GM21717 (cell line): ENCODE measurements at regions not wholly inside any gene's neighbourhood (a gene's known extent, or its start where the extent isn't known, plus 50 kb on each side); places are given as distances from the start of the nearest gene placed in this dataset.

Experiments used
- ATAC-seq: cut with Tn5 transposase; IDR thresholded peaks from one replicate; pipeline ENCODE4 v1.9.1; 2021; ENCODE audit warnings: mild to moderate bottlenecking, moderate library complexity; ENCODE audit not compliant: unreplicated experiment

- no peak for ATAC-seq
Measured at GRCh38 chr2:45180779-45181178, 171.5 kb upstream of the SIX2 start.

DNA sequence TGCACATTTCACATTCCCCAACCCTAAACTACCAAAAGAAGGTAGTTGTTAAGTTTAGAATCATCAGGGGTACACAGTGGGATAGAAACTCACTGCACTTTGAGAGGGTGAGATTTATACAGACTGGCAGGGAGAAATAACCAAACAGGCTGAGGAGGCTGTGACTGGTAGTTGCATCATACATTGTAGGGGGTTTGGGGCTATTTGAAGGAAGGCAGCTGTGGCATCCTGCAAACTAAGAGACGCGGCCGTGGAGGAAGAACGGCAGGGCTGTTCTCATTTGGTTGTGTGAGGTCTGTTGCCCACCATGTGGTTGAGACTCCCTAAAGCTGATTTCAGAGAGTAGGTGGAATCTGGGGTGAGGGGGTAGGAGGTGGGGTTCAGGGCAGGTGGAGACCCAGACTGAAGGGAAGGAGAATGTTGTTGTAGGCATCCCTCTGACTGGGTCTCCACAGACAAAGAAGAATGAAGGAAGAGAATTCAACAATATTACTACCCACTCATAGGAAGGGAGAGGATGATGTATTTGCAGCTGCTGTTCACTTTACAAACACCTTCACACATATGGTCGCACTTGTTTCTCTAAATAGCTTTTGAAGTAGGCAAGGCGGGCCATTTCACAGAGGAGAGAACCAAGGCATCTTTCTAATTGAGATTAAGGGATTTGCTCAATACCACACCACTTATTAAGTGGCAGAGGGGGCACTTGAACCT lies 170.9 kb upstream of the SIX2 start:
- ATAC-seq = no peak

DNA sequence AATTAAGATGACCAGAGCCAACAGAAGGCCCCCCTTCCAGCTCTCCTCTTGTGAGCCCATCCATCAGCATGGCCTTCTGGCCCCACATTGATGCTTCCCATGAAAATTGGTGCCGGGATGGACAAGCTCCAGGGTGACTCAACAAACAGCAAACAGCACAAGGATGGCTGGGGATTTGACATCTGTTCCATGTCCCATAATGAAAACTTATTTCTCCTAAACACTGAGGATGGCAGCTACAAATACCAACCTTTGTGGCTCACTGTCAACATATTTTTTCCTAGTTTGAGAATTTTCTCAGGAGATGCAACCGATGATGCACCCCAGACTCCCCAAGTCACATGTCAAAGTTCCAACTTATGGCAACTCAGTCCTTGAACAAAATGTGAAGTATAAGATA lies 169.6 kb upstream of the SIX2 start:
- no peak for ATAC-seq

DNA sequence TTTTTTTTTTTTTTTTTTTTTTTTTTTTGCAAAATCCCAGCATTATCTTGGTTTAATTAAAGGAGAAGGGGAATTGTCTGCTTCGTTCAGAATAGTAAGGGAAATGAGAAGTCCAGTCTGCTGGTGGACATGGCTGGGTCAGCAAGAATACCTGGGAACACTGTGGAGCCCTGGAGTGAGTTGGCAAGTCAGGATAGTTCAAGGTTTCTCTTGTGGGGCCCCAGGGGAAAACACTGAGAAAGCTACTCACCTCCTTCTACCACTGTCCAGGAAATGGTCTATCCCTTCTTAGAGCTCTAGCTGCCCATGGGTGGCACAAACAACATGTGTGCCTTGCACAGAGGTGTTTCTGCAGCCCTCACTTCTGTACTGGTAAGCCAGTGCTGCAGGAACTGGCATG lies 169.1 kb upstream of the SIX2 start:
- ATAC-seq = no peak

GRCh38 chr2:45177870-45178269 lies 168.6 kb upstream of the SIX2 start:
- ATAC-seq = no peak

DNA sequence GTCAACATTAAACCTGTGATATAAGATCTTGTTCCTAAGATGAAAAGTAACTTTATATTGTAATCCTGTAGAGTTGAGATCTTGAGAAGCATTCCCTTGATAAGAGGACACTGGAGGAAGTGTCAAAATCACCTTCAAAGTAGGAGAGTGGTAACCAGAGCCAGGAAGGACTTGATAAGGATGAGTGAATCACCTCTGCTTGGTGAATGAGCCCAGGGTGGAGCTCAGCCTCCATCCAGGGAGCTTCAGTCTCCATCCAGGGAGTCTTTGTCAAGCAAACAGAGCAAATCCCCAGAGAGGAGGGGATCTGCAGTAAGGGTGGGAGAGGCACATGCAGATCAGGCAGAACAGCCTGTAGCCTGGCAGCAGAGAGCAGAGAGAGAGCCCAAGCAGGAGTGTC lies 167.1 kb upstream of the SIX2 start:
- ATAC-seq = no peak

DNA sequence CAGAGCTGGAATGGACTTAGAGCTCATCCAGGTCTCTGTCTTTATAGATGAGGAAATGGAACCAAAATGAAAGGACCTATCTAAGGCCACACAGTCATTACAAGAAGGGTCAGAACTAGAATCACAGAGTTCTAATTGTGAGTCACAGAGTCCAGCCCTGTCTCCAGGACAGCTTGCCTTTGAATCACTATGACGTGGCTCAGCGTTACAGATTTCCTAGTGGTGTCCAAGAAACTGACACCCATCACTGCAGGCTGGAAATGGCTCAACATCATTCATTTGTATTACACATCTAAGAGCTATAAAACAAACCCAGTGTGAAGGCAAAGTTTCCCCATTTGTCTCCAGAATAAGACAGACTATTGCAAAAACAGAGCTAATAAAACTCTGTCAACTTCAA lies 164.3 kb upstream of the SIX2 start:
- ATAC-seq = no peak

DNA sequence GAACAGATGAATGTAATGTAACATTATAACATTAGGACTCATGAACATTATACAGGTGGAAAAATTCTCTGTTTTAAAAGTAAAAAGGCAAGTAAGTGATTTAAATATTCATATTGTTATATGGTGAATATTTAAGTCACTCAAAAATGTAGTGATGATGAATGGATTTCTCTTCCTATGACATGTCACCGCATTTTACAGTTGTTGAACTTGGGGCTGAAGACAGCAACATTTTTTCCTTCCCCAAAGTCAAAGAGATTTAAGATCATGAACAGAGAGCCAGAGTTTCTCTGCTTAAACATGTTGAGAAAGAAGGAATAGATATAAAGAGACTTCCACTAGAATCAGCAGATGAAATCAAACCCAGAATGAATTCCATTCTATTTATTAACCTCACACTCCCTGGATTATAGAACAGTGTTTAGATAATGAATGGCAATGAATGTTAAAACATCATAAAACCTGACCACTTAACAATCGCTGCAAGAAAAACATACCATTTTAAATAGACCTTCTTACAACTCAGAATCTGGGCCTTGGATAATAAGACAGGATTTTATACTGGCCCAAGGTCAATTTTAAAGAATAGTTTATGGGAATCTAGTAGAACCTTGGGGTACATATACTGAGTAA lies 163.6 kb upstream of the SIX2 start:
- ATAC-seq = no peak

GRCh38 chr2:45172142-45172541 lies 162.9 kb upstream of the SIX2 start:
- ATAC-seq = no peak

DNA sequence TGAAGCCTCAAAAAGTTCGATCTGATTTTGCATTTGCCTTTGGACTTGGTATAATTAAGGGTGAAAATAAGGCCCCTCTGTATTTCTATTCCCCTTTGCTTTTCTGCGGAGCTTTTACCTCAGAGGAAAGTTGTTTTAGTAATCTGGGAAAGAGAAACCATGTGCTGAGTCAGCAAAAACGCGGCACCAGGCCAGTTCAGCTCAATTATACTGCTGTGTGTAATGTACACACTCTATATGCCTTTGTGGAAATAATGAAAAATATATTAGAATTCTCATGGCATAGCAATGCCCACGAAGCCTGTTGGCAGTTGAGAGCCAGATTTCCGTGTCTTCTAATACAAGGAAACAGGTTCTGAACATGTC lies 161.9 kb upstream of the SIX2 start:
- no peak for ATAC-seq

DNA sequence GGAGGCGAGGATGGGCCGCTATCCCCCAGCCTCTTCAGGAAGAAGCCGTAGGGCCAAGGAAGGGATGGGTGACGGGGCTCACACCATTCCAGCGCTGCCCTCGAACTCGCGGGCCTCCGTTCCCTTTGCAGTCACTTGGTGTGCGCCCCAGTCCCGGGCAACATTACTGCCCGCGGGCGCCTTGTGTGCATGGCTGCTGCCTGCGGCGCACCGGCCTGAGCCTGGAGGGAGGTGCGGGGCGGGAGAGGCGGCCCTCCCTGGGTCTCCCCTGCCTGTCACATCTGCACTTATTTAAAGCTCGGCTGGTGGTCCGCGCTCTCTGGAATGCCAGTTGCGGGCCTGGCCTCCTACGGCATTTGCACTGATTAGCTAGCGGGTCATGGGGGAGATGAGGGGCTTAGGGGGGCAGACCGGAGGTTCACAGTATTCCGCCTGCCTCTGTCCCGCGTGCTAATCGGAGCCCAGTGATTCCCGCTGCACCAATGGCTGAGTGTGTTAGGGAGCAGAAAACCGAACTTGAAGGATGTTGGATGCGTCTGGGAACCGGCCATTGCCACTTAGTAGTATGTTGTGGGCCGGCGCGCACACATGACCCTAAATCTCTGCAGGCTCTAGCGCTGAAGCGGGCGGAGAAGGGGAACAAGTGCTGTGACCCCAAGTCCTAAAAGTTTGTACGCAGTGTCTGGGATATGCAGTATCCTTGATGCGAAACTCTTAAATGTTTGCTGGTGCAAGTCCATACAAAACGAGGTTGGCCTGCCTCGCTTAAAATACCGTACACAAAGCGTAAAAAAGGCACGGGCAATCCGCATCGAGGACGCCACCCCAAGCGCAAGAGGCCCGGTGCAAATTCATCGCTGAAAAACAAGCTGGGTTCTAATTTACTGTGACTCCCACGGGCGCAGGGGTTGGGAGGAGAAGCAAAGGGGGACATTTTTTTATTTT lies 161.2 kb upstream of the SIX2 start:
- no peak for ATAC-seq

- no peak for ATAC-seq
Measured at GRCh38 chr2:45169339-45170190, 160.3 kb upstream of the SIX2 start.

GRCh38 chr2:45168711-45169338 lies 159.6 kb upstream of the SIX2 start:
- ATAC-seq = no peak

GRCh38 chr2:45167920-45168629 lies 158.8 kb upstream of the SIX2 start:
- no peak for ATAC-seq

DNA sequence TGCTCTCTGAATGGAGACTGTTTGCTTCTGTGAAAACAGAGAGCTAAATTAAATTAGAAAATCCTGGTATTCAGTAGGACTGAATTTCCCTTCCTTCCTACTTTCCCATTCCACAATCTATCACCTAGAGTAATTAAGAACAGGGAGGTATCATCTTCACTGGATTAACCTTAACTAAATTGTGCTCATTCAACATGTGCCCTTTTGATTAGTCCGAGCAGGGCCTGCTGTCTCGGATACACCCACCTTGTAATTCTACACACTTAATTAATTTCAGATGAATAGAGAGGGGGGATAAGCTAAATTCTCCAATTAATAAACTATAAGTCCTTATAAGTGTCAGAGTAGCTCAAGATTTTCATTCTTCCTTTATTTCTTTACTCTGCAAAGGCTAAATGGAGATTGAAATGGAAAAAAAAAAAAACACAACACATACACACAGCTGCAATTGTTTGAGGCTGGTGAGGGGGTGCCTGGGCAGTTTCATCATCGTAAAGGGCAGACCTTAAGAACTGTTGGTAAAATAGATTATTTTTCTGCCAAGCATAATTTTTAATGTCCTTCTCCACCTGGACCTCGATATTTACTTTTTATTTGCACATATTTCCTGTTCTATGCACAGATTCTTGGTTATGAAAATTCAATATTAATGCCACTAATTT lies 157.1 kb upstream of the SIX2 start:
- no peak for ATAC-seq

DNA sequence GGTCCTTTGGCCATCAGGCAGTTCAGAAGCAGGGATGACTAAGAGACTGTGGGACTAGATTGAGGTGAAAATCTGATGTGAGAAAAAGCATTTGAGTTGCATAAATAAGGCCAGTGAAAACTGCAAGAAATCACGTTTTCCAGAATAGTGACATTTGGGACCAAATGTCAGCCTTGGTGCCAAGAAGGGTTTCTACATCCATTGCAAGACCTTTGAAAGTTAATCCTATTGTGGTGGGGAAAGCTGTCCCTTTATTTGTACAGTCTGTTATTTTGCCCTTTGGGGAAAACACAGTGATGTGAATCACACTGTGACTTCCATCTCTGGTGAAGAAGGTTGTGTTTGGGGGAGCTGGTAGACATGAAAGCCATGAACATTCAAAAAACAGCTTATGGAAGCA lies 153.5 kb upstream of the SIX2 start:
- no peak for ATAC-seq

DNA sequence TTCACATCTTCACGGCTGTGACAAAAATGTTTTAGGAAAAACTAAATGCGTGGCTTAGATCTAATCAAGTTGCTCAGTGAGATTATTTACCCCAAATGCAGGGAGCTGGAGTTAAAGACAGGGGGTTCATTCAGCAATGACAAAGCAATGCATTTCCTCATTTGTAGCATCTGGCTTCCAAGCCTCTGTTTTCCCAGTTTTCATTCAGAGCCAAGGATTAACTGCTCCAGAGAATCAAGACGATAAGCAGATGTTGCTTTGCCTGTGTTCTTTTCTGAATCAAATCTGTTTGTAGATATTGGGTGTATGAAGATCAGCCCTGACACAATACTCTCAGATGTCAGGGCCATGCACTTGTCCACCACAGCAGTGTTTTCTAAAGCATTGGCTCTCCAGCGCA lies 147.4 kb upstream of the SIX2 start:
- no peak for ATAC-seq

GRCh38 chr2:45154606-45155155 lies 145.4 kb upstream of the SIX2 start:
- ATAC-seq = no peak

- ATAC-seq = no peak
Measured at GRCh38 chr2:45154144-45154543, 144.9 kb upstream of the SIX2 start.
